HL-60 (cell line): ENCODE measurements at regions not wholly inside any gene's neighbourhood (a gene's known extent, or its start where the extent isn't known, plus 50 kb on each side); places are given as distances from the start of the nearest gene placed in this dataset.

Experiments
- DNase-seq, 2 experiments: peaks; one replicate each; pipeline ENCODE4 v3.0.0-alpha.2; 2010 to 2020; ENCODE audit warnings: low read depth in 1 of 2, low spot score in 1 of 2
- H3K27ac ChIP-seq: fragments of 250-450 bp; sonication (Bioruptor Pico); replicated peaks from 2 replicates; pipeline ENCODE4 v1.5.1; 2020; ENCODE audit warnings: mild to moderate bottlenecking, moderate library complexity
- H3K27me3 ChIP-seq: fragments of 250-450 bp; sonication (Bioruptor Pico); 2 replicates; pipeline ENCODE4 v1.5.1; 2021; ENCODE audit warnings: mild to moderate bottlenecking, moderate library complexity; ENCODE audit not compliant: insufficient read depth, poor library complexity, severe bottlenecking
- H3K4me3 ChIP-seq: replicated peaks from 2 replicates; pipeline ENCODE4 v1.5.1; 2011; ENCODE audit warnings: mild to moderate bottlenecking, control low read depth, low read length; ENCODE audit not compliant: insufficient read depth
- GABPA ChIP-seq: IDR thresholded peaks from 2 replicates; pipeline ENCODE4 v1.6.1; 2012; ENCODE audit warnings: low read depth
- POLR2AphosphoS5 ChIP-seq: IDR thresholded peaks from 2 replicates; pipeline ENCODE4 v1.6.1; 2012; ENCODE audit warnings: low read depth
- SPI1 ChIP-seq: IDR thresholded peaks from 2 replicates; pipeline ENCODE4 v1.6.1; 2012; ENCODE audit warnings: low read depth, mild to moderate bottlenecking, borderline replicate concordance
- TF ChIP-seq, protein P1 (sequence below): IDR thresholded peaks from one replicate; pipeline ENCODE4 v1.5.1; 2011; ENCODE audit warnings: low read length, control low read depth, inconsistent platforms; ENCODE audit not compliant: insufficient read depth
- TF ChIP-seq, protein P2 (sequence below): IDR thresholded peaks from 2 replicates; pipeline ENCODE4 v1.6.1; 2012; ENCODE audit warnings: low read depth; ENCODE audit not compliant: insufficient replicate concordance

DNA sequence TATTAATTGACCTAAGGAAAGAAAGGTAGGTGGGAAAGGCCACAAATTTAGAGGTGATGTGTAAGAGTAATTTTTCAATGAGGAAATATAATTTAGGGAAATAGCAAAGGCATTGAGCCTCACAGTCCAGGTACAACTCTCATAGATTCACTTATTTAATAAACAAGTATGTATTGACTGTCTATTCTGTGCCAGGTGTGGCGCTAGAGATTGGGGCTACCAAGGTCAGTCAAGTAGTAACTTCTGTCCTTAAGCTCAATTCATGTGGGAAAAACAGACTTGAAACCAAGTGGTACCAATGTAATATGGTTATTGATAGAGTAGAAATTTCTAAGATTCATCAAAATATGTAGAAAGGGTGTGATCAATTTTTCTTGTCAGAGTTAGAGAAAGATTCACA, 257.5 kb downstream of the C4orf33 start:
- DNase-seq = no peak
- TF ChIP-seq, protein P1, sequence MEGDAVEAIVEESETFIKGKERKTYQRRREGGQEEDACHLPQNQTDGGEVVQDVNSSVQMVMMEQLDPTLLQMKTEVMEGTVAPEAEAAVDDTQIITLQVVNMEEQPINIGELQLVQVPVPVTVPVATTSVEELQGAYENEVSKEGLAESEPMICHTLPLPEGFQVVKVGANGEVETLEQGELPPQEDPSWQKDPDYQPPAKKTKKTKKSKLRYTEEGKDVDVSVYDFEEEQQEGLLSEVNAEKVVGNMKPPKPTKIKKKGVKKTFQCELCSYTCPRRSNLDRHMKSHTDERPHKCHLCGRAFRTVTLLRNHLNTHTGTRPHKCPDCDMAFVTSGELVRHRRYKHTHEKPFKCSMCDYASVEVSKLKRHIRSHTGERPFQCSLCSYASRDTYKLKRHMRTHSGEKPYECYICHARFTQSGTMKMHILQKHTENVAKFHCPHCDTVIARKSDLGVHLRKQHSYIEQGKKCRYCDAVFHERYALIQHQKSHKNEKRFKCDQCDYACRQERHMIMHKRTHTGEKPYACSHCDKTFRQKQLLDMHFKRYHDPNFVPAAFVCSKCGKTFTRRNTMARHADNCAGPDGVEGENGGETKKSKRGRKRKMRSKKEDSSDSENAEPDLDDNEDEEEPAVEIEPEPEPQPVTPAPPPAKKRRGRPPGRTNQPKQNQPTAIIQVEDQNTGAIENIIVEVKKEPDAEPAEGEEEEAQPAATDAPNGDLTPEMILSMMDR = no peak
- TF ChIP-seq, protein P2, sequence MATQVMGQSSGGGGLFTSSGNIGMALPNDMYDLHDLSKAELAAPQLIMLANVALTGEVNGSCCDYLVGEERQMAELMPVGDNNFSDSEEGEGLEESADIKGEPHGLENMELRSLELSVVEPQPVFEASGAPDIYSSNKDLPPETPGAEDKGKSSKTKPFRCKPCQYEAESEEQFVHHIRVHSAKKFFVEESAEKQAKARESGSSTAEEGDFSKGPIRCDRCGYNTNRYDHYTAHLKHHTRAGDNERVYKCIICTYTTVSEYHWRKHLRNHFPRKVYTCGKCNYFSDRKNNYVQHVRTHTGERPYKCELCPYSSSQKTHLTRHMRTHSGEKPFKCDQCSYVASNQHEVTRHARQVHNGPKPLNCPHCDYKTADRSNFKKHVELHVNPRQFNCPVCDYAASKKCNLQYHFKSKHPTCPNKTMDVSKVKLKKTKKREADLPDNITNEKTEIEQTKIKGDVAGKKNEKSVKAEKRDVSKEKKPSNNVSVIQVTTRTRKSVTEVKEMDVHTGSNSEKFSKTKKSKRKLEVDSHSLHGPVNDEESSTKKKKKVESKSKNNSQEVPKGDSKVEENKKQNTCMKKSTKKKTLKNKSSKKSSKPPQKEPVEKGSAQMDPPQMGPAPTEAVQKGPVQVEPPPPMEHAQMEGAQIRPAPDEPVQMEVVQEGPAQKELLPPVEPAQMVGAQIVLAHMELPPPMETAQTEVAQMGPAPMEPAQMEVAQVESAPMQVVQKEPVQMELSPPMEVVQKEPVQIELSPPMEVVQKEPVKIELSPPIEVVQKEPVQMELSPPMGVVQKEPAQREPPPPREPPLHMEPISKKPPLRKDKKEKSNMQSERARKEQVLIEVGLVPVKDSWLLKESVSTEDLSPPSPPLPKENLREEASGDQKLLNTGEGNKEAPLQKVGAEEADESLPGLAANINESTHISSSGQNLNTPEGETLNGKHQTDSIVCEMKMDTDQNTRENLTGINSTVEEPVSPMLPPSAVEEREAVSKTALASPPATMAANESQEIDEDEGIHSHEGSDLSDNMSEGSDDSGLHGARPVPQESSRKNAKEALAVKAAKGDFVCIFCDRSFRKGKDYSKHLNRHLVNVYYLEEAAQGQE = no peak
- TF ChIP-seq SPI1 = no peak
- TF ChIP-seq POLR2AphosphoS5 = no peak
- TF ChIP-seq GABPA = no peak
- H3K4me3 ChIP-seq = no peak overlapping the region
- H3K27ac ChIP-seq = no peak overlapping the region
- no peaks in the 10 kb centered on the region for H3K27me3 ChIP-seq

DNA sequence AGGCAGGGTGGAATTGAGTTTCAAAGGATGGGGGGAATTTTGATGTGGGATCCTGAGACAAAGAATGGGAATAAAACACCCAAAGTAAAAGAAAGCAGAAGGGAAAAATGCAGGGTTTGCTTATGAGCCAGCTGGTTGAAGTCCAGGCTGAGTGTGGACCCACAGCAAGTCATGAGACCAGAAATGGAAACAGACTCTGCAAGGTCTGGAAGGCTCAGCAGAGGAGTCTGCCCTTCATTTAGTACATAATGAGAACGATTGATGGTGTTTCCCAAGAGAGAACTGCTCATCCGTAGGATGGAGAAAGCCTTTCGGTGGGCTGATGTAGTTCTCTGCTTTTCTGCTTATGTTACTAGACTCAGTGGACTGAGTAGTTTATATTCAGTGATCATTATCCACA, 259.1 kb downstream of the C4orf33 start:
- Histone ChIP-seq H3K27ac (no peak overlapping the region), H3K27me3 (no peaks in the 10 kb centered on the region), H3K4me3 (no peak overlapping the region)
- no peak for DNase-seq
- TF ChIP-seq SPI1 (no peak), POLR2AphosphoS5 (no peak), GABPA (no peak)
- TF ChIP-seq, protein P2 = no peak
- TF ChIP-seq, protein P1 = no peak

DNA sequence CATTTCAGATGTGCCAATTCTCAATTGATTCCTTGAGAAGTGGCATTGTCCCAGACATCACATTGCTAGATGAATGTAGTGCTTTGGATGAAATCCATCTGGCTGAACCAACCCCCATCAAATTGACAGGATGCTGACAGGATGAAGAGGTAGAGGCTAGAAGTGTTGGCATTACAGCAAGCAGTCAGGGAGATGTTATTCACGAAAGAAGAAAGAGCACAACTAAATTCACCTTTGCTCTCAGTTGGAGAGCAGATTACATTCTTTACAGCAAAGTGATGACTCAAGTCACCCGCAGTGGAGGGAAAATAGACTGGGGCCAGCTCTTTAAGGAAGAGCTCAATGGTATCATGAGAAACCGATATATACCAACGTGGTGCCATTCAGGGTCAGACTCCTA, 259.6 kb downstream of the C4orf33 start:
- no peak for DNase-seq
- Histone ChIP-seq H3K27ac (no peak overlapping the region), H3K4me3 (no peak overlapping the region), H3K27me3 (no peaks in the 10 kb centered on the region)
- TF ChIP-seq SPI1 (no peak), POLR2AphosphoS5 (no peak)
- TF ChIP-seq, protein P2 = no peak

DNA sequence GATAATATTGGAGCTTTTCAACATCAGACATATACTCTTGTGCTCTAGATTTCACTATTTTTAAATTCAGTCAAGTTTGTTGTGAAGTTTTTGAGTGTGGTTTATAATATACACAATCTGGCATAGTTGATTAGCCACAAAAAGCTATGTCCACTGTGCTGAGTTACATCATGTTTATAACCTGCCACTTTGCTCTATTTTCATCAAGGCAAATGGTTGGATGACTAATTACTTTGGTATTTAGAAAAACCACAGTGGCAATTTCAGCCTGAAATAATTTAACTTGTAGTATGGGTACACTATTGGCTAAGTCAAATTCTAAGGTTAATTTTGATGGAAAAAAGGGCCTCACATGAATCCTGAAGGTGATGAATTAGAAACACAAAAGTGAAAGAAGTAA, 262.6 kb downstream of the C4orf33 start:
- Histone ChIP-seq H3K27me3 (no peaks in the 10 kb centered on the region), H3K27ac (no peak overlapping the region), H3K4me3 (no peak overlapping the region)
- TF ChIP-seq, protein P1 = no peak
- TF ChIP-seq, protein P2 = no peak
- TF ChIP-seq POLR2AphosphoS5 (no peak), GABPA (no peak), SPI1 (no peak)
- DNase-seq = no peak
